ENCODE measurements at regions not wholly inside any gene's neighbourhood (a gene's known extent, or its start where the extent isn't known, plus 50 kb on each side); places are given as distances from the start of the nearest gene placed in this dataset.
A peak's percentile ranks its signal among the peaks of the same experiment; 100 is the strongest.
"Not testable (repeated sequence)": the region's sequence is repeated elsewhere in the genome, so short reads cannot be mapped to it uniquely, and the experiment has no call there.

GRCh38 chr16:29328528-29328927 is 78.0 kb downstream of the NPIPB11 start:
- DNase-seq, result not testable (repeated sequence)

- not testable (repeated sequence) for DNase-seq
These were observed 78.7 kb downstream of the NPIPB11 start for GRCh38 chr16:29327631-29328408.

- DNase-seq, result peak; percentile 81
These were observed 80.1 kb downstream of the NPIPB11 start for GRCh38 chr16:29326164-29327125.

GRCh38 chr16:29323725-29324124 is 82.8 kb downstream of the NPIPB11 start:
- not testable (repeated sequence) for DNase-seq

DNA sequence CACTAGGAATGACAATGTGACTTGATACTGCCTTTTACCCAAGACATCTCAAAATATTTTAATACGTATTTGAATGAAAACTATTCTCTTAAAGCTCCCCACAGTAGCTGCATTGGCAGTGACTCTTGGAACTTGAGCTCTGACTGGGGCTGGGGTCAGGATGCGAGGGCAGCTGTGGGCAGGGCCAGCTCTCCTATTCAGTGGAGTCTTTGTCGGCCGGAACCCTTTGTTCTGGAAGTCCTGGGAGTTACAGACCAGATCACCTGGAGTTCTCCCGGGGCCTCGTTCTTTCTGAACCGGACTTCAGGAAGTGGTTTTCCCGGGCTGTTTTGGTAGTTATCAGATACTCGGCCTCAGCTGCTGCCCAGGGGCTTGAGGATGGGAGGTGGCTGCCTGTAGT is 84.9 kb downstream of the NPIPB11 start:
- no peak for DNase-seq

- DNase-seq, result no peak
These were observed 85.5 kb downstream of the NPIPB11 start for GRCh38 chr16:29321000-29321393.

- no peak for DNase-seq
These were observed 86.1 kb downstream of the NPIPB11 start for GRCh38 chr16:29320274-29320999.

DNA sequence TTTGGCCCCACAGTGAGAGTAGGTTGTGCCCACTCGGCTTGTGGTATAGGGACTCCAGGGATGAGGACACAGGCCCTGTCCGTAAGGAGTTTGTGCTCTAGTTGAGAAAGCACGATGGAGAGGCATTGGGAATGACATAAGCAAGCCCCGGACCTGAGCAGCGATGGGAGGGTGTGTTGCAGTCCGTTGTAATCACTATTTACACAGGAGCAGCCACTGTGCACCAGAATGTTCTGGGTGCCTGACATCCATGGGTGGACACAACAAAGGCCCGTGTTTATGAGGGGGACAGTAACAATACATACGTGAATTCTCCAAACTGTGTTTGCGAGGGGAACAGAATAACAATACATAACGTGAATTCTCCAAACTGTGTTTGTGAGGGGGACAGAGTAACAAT is 86.8 kb downstream of the NPIPB11 start:
- DNase-seq, result no peak

DNA sequence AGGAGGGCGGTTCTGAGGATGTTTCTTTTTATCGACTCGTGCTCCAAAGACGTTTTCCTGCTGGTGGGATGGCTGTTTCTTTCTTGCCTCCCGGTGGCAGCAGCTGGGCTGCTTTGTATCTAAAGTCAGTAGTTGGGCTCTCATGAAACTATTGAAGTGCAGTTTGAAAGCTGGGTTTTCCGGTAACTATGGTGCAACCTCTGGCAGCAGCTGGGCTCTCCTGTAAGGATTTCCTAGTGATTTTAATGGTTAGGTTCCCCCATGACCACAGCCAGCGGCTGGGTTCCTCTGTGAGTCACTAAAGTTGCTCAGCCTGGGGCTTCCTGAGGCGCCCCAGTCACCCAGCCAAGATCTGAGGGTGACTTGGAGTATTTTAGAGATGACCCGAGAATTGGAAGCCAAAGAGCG is 87.9 kb downstream of the NPIPB11 start:
- peak; percentile 41 for DNase-seq

GRCh38 chr16:29318037-29318436 is 88.5 kb downstream of the NPIPB11 start:
- DNase-seq, result no peak

DNA sequence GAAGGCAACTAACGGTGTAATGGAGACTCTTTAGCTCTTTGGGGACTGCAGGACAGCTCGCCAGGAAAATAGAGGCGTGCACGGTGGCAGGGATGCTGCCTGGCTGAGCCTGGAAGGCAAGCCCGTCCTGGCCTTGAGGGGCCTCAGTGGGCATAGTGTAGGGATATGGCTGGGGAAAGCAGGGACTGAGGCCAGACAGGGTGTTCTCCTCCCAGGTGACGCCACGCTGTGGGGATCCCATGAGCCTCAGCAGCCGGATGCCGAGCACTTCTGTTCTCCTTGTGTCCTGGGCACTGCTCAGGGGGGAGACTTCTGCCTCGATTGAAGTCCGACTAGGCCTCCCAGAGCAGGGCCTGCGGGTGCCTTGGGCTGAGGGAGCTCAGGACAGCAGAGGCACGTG is 89.2 kb downstream of the NPIPB11 start:
- no peak for DNase-seq

DNA sequence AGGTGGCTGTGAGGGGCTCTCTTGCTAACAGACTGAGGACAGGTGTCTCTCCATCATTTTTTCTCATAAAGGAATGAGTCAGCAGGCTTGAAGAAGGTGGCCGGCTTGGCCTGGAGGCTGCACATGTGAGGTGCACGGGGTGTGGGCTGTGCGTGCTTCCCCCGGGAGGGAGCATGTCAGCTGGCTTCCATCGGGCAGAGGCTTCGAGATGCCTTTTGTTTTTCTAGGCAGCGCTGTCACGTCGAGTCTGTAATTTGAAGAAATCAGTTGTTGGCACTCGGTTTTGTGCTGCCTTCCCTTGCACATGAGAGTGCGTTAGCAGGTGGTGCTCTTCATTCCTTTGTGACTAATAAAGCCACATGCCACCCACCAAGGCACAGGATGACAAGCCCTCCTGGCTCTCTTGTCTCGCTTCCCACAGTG is 89.7 kb downstream of the NPIPB11 start:
- peak; percentile 81 for DNase-seq

- peak; percentile 81 for DNase-seq
These were observed 90.5 kb downstream of the NPIPB11 start for GRCh38 chr16:29315916-29316517.

- no peak for DNase-seq
These were observed 91.5 kb downstream of the NPIPB11 start for GRCh38 chr16:29315046-29315445.

DNA sequence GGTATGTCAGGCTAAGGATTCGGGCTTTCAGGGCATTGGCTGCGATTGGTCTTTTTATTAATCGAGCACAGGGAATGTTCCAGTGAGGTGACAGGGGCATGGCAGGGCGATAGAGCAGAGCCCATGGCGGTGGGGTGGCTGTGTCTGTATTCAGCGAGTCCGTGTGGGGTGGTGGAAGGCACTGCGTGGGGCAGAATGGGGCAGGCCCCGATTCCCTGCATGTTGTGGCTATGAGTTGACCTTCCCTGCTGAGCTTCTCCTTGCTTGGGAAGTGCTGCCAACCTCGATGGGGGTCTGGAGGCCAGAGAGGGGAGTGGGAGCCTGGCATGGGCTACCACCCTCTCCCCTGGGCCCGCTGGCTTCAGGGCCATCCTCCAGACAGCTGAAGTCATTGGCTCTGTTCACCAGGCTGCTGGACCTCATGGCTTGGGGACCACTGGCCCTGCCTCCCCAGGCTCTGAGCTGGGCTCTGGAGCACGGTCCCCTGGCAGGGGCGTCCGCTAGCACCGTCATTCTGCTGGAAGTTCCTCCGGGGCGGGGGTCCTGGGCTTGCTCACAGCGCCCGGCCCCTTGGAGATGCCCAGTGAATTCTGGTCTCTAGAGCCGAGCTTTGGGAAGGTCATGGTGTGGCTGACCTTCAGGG is 92.1 kb downstream of the NPIPB11 start:
- DNase-seq, result no peak

DNA sequence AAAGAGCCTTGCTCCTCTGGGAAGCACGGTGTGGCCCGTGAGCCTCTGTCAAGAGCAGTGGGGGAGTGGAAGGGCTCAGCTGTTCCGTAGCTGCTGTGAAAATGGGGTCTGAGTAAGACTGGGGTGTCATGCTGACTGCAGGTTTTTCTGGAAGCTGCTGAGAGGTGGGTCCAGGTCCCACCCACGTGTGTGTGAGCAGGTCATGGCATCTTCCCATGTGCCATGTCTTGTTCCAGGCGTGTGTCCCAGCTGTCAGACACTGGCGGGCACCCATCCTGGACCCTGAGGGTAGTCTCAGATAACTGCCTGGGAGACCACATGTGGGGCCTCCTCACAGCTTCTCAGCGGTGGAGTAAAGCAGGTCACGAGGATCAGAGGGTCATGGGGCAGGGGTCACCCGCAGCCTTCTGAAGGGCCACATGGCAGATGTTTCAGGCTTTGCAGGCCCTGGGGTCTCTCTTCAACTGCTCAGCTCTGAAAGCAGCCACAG is 92.9 kb downstream of the NPIPB11 start:
- no peak for DNase-seq

DNA sequence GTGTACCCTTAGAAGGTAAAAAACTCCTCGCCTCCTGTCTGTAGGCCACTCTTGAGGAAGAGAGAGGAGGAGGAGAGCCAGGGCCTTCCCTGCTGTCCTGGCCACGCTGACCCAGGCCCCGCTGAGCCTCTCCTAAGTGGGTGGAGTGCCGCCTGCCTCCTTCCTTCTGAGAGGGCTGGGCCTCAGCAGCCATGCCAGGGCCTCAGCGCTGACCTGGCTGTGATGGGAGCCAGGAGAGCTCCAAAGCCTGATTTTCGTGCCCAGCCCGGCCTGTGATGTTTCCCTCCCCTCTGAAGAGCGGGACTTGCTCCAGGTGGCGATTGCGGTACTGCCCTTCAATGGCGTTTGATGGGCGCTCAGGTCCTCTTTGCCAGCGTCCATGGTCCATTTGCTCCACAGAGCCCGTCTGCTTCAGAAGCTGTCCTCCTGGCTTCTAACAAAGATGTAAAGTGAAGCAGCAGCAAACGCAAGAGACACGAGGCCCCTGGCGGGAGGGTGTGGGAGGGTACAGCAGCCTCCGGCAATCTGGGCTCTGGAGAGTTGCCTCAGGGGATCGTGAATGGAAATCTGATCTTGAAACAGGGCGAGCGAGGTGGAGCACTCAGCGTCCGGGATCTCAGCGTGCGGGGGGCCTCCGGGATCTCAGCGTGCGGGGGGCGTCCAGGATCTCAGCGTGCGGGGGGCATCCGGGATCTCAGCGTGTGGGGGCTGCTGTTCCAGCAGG is 93.5 kb downstream of the NPIPB11 start:
- no peak for DNase-seq

- not testable (repeated sequence) for DNase-seq
These were observed 94.2 kb downstream of the NPIPB11 start for GRCh38 chr16:29312345-29312675.

DNA sequence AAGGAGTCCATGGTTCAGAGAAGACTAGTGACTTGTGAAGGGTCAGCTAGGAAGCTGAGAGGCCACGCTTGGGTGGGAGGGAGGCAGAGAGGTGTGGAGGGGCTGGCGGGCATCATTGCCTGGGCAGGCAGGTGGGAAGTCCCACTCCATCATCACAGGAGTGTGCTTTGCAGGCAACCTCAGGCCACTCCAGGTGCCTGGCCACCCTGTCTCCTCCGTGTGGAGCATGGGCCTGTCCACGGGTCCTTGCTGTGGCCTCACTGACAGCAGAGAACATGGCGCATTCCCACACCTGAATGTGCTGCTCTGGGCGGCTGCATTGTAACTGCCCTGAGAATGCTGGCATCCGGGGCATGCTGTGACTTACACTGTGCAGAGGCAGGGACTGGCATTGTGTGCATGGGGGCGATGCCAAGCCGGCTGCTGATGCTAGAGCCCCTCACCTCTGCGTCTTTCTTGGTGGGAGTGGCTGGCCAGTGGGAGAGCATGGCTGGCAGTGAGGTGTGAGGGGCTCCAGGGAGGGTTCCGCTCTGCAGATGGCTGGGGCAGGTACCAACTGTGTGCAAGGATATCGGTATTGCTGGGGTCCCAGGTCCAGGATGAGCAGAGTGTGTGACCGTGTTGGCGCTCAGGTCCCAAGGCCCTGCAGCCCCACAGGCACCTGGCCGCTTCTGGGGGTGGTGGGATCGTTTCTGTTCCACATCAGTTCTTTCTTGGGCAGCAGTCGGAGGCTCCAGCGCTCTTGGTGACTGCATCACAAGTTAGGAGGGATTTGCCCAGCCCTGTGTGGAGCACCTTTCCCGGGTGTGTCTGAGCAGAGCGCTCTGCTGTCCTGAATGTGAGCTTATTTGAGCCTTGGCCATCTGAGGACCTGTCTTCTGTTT is 94.8 kb downstream of the NPIPB11 start:
- DNase-seq, result no peak

DNA sequence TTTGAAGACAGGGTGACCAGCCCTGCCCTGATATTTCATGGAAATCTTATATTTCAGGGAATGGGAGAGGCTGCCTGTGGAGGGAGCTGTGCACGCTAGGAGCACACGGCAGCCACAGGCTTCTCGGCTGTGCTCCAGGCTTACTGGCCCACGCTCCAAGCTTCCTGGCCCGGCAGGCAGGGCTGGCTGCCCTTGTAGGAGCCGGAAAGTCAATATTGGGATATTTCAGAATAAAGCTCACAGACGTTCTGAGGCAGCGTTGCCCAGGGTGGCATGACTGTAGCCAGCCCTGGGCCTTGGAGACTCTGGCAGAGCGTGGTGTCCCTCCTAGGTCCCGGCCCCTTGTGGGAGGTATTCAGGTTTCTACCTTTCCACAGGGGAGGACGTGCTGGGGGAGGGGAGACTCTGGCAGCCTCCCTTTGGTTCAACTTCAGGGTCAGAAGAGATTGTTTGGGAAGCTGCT is 95.6 kb downstream of the NPIPB11 start:
- no peak for DNase-seq

All from RPMI8226 (cell line).